GM12891 (cell line): ENCODE measurements at regions not wholly inside any gene's neighbourhood (a gene's known extent, or its start where the extent isn't known, plus 50 kb on each side); places are given as distances from the start of the nearest gene placed in this dataset.

Experiments used
- PAX5 ChIP-seq: IDR thresholded peaks from 2 replicates; pipeline ENCODE4 v1.6.1; 2011; ENCODE audit warnings: low read length, moderate library complexity, mild to moderate bottlenecking; ENCODE audit not compliant: insufficient read depth, severe bottlenecking
- POLR2A ChIP-seq: IDR thresholded peaks from 2 replicates; pipeline ENCODE4 v1.6.1; 2011; ENCODE audit warnings: low read depth, low read length, control low read depth
- POLR2AphosphoS5 ChIP-seq: IDR thresholded peaks from 2 replicates; pipeline ENCODE4 v1.6.1; 2011; ENCODE audit warnings: low read depth, low read length, control low read depth
- POU2F2 ChIP-seq: IDR thresholded peaks from 2 replicates; pipeline ENCODE4 v1.6.1; 2011; ENCODE audit warnings: low read depth, mild to moderate bottlenecking, control low read depth, low read length, moderate library complexity
- SPI1 ChIP-seq: IDR thresholded peaks from 2 replicates; pipeline ENCODE4 v1.6.1; 2011; ENCODE audit warnings: low read depth, low read length, control low read depth
- TAF1 ChIP-seq: IDR thresholded peaks from 2 replicates; pipeline ENCODE4 v1.6.1; 2011; ENCODE audit warnings: low read depth, low read length, control low read depth

- TF ChIP-seq POLR2AphosphoS5: no peak
- no peak for TF ChIP-seq POU2F2
- no peak for TF ChIP-seq POLR2A
- TF ChIP-seq SPI1: no peak
- no peak for TF ChIP-seq TAF1
- TF ChIP-seq PAX5: no peak
Measured at GRCh38 chr4:134078230-134078914, 123.2 kb downstream of the PABPC4L start.
